Kidney (tissue), 13 donors: ENCODE measurements at regions not wholly inside any gene's neighbourhood (a gene's known extent, or its start where the extent isn't known, plus 50 kb on each side); places are given as distances from the start of the nearest gene placed in this dataset.

ENCODE experiments used
- DNase-seq, 5 donors: peaks; one replicate each; pipeline ENCODE4 v3.0.0-alpha.2; 2013 to 2020
- FAIRE-seq: peaks from 2 replicates; lab custom pipeline; 2012; peaks lifted over from hg19 to GRCh38; lab: Jason Lieb, UNC
- H3K27ac ChIP-seq, 2 donors: one replicate each; pipeline ENCODE4 v1.7.0; 2013; ENCODE audit warnings: low read depth in 2 of 2, low read length in 2 of 2, inconsistent platforms in 1 of 2
- H3K27me3 ChIP-seq: one replicate; pipeline ENCODE4 v1.7.1; 2013; ENCODE audit warnings: low read length, inconsistent platforms; ENCODE audit not compliant: control insufficient read depth, insufficient read depth
- H3K36me3 ChIP-seq, 3 donors: one replicate each; pipeline versions ENCODE4 v1.7.0 to v1.7.1; 2013; ENCODE audit warnings: low read length in 3 of 3, control low read depth in 1 of 3, inconsistent platforms in 1 of 3; ENCODE audit not compliant: insufficient read depth in 3 of 3, control insufficient read depth in 2 of 3
- H3K4me1 ChIP-seq, 3 donors: one replicate each; pipeline versions ENCODE4 v1.7.0 to v1.7.1; 2013; ENCODE audit warnings: low read length in 3 of 3, inconsistent platforms in 1 of 3, low read depth in 1 of 3; ENCODE audit not compliant: control insufficient read depth in 2 of 3, insufficient read depth in 2 of 3
- H3K4me3 ChIP-seq, 3 donors: one replicate each; pipeline versions ENCODE4 v1.7.0 to v1.8.1; 2013; ENCODE audit warnings: low read length in 3 of 3, control low read depth in 1 of 3, inconsistent platforms in 1 of 3
- H3K9ac ChIP-seq, 3 donors: one replicate each; pipeline versions ENCODE4 v1.7.0 to v1.7.1; 2013; ENCODE audit warnings: low read length in 3 of 3, control low read depth in 1 of 3, inconsistent platforms in 1 of 3
- H3K9me3 ChIP-seq, 3 donors: one replicate each; pipeline versions ENCODE4 v1.7.0 to v1.7.1; 2013; ENCODE audit warnings: low read length in 3 of 3, control low read depth in 1 of 3, inconsistent platforms in 1 of 3; ENCODE audit not compliant: control insufficient read depth in 2 of 3, insufficient read depth in 1 of 3
- intact Hi-C: fragments of 100-400 bp; cut with DNase I; formaldehyde crosslinking; loops from one replicate; pipeline ENCODE4 v1.11.1; 2022
- TF ChIP-seq, protein P1 (sequence below): IDR thresholded peaks from 3 replicates; pipeline ENCODE4 v1.5.1; 2012; ENCODE audit warnings: mild to moderate bottlenecking, moderate library complexity, borderline replicate concordance; ENCODE audit not compliant: insufficient read depth; ENCODE audit errors: extremely low read depth
- donor health status: control.
- donor health status: control.
- donor health status: control.
- donor health status: control.
- donor health status: control.
- donor health status: DM: yes; HTN: yes; CAD: no.
- donor health status: Normal renal cell carcinoma (clear cell type).

DNA sequence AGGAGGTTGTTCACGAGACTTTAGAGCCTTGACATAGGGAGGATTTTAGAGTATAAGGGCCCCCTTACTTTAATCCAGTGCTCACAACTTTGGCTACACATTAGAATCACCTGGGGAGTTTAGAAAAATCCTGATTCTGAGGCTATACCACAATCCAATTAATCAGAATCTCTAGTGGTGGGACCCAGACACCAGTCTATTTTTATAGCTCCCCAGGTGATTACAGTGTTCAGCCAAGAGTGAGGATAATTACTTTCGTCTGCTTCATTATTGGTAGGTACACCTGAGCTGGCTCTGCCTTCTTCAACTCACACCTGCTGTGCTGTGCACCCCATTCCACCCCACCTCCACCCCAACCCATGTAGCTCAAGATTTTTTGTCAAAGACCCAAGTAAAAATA, 141.3 kb upstream of the EPB41L4A start:
- TF ChIP-seq, protein P1, sequence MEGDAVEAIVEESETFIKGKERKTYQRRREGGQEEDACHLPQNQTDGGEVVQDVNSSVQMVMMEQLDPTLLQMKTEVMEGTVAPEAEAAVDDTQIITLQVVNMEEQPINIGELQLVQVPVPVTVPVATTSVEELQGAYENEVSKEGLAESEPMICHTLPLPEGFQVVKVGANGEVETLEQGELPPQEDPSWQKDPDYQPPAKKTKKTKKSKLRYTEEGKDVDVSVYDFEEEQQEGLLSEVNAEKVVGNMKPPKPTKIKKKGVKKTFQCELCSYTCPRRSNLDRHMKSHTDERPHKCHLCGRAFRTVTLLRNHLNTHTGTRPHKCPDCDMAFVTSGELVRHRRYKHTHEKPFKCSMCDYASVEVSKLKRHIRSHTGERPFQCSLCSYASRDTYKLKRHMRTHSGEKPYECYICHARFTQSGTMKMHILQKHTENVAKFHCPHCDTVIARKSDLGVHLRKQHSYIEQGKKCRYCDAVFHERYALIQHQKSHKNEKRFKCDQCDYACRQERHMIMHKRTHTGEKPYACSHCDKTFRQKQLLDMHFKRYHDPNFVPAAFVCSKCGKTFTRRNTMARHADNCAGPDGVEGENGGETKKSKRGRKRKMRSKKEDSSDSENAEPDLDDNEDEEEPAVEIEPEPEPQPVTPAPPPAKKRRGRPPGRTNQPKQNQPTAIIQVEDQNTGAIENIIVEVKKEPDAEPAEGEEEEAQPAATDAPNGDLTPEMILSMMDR, result no peak
- Histone ChIP-seq H3K4me3 (no peak overlapping the region), H3K9ac (no peak overlapping the region), H3K27me3 (no peaks in the 10 kb centered on the region), H3K4me1 (peaks cover 0 to under 1% (median 0%) of the 10 kb centered on the region in 3 donors), H3K9me3 (peaks cover 0 to 11% (median 0%) of the 10 kb centered on the region in 3 donors), H3K36me3 (no peaks in the 10 kb centered on the region), H3K27ac (no peak overlapping the region)
- DNase-seq, result no peak
- no peak for FAIRE-seq
- intact Hi-C loops, result no loop called here

DNA sequence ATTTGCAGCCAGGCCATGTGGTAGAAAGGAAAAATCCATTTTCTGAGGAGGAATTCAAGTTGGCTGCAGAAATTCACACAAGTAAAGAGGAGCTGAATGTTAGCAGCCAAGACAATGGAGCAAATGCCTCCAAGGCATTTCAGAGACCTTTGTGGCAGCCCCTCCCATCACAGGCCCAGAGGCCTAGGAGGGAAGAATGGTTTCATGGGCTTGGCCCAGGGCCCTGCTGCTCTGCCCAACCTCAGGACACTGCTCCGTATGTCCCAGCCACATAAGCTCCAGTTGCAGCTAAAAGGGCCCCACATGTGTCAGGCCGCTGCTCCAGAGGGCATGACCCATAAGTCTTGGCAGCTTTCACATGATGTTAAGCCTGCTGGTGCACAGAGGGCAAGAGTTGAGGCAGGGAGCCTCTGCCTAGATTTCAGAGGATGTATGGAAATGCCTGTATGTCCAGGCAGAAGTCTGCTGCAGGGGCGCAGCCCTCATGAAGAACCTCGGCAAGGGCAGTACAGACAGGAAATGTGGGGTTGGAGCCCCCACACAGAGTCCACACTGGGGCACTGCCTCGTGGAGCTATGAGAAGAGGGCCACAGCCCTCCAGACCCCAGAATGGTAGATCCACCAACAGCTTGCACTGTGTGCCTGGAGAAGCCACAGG, 144.2 kb upstream of the EPB41L4A start:
- Histone ChIP-seq H3K4me1 (no peaks in the 10 kb centered on the region), H3K9me3 (peaks cover 0 to 11% (median 0%) of the 10 kb centered on the region in 3 donors), H3K9ac (no peak overlapping the region), H3K36me3 (no peaks in the 10 kb centered on the region), H3K4me3 (no peak overlapping the region), H3K27me3 (no peaks in the 10 kb centered on the region), H3K27ac (no peak overlapping the region)
- TF ChIP-seq, protein P1, result no peak
- intact Hi-C loops, result no loop called here
- DNase-seq, result no peak
- FAIRE-seq, result no peak

DNA sequence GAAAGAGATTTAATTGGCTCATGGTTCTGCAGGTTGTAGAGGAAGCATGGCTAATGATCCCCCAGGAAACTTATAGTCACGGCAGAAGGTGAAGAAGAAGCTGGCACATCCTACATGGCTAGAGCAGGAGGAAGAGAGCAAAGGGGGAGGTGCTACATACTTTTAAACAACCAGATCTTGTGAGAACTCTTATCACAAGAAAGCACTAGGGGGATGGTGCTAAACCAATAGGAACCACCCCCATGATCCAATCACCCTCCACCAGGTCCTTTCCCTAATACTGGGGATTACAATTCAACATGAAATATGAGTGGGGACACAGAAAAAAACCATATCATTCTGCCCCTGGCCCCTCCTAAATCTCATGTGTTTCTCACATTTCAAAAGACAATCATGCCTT, 147.2 kb upstream of the EPB41L4A start:
- Histone ChIP-seq H3K9ac (no peak overlapping the region), H3K27me3 (no peaks in the 10 kb centered on the region), H3K27ac (no peak overlapping the region), H3K36me3 (no peaks in the 10 kb centered on the region), H3K4me3 (no peak overlapping the region), H3K4me1 (no peaks in the 10 kb centered on the region), H3K9me3 (peaks cover 0 to 11% (median 0%) of the 10 kb centered on the region in 3 donors)
- DNase-seq, result no peak
- no peak for FAIRE-seq
- TF ChIP-seq, protein P1, result no peak
- intact Hi-C loops, result no loop called here

DNA sequence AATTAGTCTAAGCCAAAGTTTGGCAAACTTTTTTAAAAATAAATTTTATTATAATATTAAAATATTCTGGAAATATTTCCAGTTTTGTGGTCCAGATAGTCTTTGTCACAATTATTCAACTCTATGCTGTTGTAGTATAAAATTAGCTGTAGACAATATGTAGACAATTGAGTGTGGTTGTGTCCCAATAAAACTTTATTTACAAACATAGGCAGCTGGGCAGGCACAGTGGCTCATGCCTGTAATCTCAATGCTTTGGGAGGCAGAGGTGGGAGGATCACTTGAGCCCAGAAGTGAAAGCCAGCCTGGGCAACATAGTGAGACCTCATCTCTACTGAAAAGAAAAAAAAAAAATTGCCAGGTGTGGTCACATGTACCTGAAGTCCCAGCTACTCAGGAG, 150.5 kb upstream of the EPB41L4A start:
- H3K4me1 ChIP-seq, result no peaks in the 10 kb centered on the region
- H3K4me3 ChIP-seq, result no peak overlapping the region
- intact Hi-C loops, result no loop called here
- no peak for DNase-seq
- FAIRE-seq, result no peak
- no peaks in the 10 kb centered on the region for H3K27me3 ChIP-seq
- no peaks in the 10 kb centered on the region for H3K9me3 ChIP-seq
- H3K9ac ChIP-seq, result no peak overlapping the region
- TF ChIP-seq, protein P1, result no peak
- no peaks in the 10 kb centered on the region for H3K36me3 ChIP-seq
- no peak overlapping the region for H3K27ac ChIP-seq
